GM18507 (cell line): ENCODE measurements at regions not wholly inside any gene's neighbourhood (a gene's known extent, or its start where the extent isn't known, plus 50 kb on each side); places are given as distances from the start of the nearest gene placed in this dataset.
"Not testable (repeated sequence)": the region's sequence is repeated elsewhere in the genome, so short reads cannot be mapped to it uniquely, and the experiment has no call there.

Experiments
- DNase-seq: peaks from one replicate; pipeline ENCODE4 v3.0.0; 2011; ENCODE audit warnings: low read depth; ENCODE audit not compliant: insufficient read length; ENCODE audit errors: extremely low spot score
- FAIRE-seq: peaks from 2 replicates; lab custom pipeline; 2011; peaks lifted over from hg19 to GRCh38; lab: Jason Lieb, UNC

DNA sequence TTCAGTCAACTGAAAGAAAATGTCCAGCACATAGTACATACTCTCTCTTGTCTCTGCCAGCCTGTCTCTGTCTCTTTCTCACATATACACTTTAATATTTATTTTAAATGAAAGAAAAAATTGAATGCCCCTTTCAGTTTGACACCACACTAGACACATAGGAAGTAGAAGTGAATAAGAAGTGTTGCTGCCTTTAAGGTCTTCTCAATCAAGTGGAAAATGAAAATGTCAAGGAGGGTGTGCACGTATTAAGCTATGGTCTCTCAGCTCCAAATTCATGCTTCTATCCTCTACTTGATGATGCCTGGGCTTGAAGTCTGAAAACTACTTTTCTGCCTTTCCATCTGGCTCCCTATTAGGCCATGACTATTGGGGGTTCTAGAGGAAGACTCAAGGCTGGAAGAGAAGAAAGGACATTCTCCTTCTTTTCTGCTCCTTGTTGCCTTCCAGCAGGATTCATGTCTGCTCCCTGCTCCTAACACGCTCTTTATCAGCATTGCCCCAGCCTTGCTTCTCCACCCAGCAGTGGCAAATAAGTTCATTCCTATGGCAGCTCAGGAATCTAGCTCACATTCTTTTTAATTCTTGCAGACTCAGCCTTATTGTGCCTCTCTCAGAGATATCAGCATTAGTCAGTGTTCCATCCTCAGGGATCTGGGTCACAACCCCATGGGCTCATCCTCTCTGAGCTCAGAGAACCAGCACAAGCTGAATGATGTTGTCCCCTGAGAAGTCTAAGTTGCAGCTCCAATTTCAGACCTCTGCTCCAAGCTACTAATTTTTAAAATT lies 609.1 kb upstream of the GRM7 start:
- FAIRE-seq (no peak), DNase-seq (no peak)

DNA sequence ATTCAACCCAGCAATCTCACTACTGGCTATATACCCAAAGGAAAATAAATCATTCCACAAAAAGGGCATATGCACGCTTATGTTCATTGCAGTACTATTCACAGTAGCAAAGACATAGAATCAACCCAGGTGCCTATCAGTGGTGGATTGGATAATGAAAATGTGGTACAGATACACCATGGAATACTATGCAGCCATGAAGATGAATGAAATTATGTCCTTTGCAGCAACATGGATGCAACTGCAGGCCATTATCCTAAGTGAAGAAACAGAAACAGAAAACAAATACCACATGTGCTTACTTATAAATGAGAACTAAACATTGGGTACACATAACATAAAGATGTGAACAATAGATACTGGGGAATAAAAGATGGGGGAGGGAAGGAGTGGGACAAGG lies 606.4 kb upstream of the GRM7 start:
- DNase-seq (no peak), FAIRE-seq (no peak)

DNA sequence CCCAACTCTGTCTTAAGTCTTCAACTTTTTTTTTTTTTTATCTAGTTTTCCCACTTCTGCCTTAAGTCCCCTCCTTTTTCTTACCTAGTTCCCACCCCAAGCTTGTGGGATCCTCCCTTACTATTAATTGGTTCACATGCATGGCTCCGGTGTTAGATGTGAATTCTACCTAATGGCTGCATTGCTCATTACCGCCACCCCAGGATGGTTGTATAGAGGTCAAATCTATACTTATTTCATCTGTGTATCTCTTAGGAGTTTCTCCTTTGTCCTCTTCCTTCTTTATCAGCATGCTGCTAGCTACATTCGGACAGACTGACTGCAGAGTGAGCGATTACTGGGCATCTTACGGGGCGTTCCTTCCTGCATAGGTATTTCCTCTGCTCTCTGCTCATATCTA lies 605.7 kb upstream of the GRM7 start:
- FAIRE-seq (no peak), DNase-seq (no peak)

DNA sequence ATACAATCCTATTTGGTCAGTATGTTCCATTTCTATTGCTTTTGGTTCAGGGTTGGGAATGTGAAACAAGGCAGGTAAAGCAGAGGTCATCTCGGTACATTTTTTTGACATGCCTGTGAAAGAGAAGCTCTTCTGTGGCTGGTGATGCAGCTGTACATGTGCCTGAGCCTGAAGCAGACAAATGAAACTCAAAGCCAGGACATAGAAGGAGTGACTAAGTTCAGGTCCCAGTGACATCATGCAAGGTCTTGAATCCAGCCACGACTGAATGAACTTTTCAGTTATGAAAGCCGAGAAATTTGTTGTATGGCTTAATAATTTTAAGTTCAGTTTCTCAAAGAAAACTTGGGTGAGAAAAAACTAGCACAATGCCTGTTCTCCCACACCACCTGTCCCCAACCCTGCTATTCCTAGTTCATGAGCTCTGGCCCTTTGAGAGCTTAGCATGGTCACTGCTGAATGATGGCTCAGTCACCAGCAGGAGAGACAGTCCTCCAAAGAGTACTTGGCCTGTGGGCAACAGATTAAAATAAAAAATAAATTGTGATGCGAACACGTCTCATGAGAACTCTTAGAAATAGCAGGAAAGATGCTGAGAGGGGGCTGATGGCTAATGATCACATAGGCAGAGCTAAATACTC lies 600.2 kb upstream of the GRM7 start:
- FAIRE-seq, result no peak
- no peak for DNase-seq

DNA sequence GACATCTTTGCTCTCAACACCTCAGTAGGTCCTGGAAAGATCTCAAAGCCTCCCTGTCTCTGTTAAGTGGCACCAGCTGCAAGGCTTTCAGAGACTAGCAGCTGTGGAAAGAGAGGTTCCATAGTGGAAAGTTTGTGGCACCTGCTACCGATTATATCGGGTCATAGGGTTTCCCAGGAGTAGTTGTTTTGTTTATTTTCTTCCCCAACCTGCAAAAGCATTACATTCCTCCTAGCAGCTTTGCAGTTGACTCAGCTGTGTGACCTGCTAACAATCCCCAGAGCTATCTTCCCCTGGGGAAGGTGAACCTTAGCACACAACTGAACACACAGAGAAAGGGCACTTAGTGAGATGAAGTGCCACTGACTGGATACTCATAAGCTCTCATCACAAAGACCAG lies 598.9 kb upstream of the GRM7 start:
- FAIRE-seq, result no peak
- no peak for DNase-seq

DNA sequence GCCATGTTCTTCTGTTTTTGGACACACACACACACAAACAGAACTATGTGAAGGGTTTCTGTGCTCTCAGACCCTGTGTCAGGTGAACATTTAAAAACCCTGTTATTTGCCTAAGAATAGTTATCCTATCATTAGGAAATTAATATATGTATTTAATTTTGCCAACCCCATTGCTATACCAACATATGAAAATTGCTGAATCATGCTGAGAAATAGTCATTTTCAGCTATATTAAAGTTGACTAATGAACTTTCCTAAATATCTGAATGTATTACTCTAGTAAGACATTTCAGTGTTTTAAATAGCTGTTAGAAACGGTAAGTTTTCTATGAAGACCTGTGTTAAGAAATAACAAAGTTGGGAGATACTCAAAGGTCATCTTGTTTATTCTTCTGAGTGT lies 596.9 kb upstream of the GRM7 start:
- no peak for DNase-seq

DNA sequence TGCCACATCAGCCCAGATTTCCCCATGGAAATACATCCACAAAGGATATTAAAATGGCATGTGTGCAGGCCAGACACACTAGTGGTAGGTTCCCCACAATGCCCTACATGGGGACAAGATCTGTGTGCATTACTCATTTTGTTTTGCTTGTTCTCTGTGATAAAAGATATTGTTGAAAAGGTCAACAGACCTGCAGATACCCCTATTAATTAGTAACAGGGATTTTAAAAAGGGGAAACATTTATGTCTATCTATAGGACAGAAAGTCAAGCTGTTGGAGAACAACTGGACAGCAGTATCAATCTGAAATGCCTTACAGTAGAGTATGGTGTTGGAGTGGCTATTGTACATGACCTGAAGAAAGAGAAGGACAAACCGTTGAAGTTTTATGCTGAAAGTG lies 596.0 kb upstream of the GRM7 start:
- DNase-seq (no peak), FAIRE-seq (no peak)

More for the DNA sequence above, 596.9 kb upstream of the GRM7 start:
- FAIRE-seq, result no peak

DNA sequence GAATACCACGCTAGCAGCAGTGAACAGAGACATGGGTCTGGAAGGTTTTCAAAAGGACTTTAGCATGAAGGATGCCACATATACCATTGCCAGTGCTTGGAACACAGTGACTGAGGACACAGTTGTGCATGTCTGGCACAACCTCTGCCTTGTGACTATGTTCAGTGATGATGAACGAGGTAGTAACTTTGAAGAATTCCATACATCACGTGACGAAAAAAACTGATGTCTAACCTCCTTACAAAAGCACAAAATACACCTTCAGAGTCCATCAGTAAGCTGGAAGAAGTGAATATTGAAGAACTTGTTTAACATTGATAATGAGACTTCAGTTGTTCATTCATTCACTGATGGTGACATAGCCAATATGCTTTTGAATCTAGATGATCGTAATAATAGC lies 594.8 kb upstream of the GRM7 start:
- FAIRE-seq, result no peak
- no peak for DNase-seq

DNA sequence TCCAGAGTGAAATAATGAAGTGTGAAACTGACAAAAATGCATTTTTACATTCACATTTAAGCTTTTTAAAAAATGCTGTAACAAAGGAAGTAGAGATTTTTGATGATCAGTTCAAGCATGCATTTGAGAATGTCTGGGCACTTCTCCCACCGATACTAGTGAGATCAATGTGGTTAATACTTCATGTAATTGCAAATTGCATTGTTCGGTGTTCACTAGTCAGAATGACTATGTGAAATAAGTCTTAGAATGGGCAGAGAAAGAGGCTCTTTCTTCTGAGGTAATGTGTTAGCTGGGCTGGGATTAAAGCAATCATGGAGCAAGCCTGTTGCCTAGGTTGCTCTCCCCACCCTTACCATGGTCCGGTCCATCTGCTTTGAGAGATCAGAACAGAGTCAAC lies 587.0 kb upstream of the GRM7 start:
- no peak for DNase-seq
- FAIRE-seq, result no peak

DNA sequence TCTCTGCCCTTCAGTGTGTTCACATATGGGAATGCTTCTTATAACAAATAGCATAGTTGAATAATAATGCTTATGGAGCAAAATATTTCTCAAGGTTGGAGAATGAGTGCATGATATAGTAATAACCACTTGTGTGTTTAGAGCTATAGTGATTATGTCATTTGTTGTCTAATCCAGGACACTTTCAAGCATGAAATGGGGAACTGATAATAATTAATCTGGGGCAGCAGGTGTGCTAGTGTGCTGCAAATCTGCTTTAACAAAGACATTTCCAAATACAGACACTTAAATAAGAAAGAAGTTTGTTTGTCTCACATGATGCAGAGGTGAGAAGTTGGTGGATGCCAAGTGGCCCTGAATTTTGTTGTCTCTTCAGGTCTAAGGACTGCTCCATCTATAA lies 579.3 kb upstream of the GRM7 start:
- no peak for FAIRE-seq
- DNase-seq, result no peak

DNA sequence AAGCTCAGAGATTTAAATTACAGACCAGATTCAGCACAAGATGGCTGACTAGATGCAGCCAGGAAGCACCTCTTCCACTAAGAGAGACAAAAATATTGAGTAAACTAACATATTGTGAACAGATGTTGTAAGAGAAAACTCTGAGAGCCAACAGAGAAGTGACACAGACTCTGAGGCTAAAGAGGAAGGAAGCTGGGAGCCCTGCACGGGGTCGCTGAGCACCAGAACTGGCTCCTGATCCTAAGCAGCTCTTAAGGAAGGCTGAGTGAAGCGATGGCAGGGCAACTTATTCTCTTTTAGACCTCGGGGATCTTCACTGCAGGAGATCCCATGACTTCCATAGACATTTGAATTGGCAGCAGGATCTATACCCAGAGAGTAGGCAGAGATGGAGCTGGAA lies 578.0 kb upstream of the GRM7 start:
- DNase-seq, result no peak
- FAIRE-seq, result no peak

DNA sequence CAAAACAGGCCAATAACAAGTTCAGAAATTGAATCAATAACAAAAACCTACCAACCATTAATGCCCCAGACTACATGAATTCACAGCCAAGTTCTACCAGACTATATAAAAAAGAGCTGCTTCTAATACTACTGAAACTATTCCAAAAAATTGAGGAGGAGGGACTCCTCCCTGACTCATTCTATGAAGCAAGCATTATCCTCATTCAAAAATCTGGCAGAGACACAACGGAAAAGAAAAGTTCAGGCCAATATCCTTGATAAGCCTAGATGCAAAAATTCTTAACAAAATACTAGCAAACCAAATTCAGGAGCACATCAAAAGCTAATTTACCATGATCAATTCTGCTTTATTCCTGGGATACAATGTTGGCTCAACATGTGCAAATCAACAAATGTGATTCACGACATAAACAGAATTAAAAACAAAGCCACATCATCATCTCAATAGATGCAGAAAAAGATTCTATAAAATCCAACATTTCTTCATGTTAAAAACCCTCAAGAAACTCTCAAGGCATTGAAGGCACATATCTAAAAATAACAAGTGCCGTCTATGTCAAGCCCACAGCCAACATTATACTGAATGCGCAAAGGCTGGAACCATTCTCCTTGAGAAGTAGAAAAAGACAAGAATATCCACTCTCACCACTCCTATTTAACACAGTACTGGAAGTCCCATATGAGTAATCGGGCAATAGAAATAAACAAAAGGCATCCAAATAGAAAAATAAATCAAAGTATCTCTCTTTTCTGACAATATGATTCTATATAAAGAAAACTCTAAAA lies 573.6 kb upstream of the GRM7 start:
- DNase-seq (no peak), FAIRE-seq (no peak)

DNA sequence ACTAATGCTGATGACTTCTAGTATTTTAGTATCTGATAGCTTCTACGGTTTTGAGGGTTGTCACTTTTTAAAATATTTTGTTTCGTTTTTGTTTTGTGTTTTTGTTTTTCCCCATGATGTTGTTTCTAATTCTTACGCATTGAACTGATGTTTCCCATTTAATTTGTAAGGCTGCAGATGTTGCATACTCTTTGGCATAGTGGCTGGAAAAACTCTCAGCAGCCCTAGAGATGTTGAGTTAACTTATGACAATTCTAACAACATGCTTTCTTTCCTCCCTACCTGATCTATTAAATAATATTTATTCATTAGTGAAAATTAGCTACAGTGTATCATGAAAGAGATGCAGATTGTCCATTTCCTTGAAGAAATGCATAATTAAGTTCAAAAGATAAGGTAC lies 559.3 kb upstream of the GRM7 start:
- DNase-seq (no peak), FAIRE-seq (no peak)

DNA sequence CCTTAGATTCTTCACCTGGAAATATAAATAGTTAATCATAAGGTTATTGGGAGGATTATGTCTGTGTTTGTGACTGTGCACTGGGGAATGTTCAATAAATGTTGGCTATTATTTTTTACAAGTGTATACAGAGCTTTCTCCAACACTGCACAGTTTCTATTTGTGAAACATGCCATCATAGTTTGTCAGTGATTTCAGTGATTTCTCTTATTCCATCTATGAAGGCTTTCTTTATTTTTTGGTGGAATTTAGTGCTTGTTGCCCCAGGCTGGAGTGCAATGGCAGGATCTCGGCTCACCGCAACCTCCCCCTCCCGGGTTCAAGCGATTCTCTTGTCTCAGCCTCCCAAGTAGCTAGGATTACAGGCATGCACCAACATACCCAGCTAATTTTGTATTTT lies 545.0 kb upstream of the GRM7 start:
- FAIRE-seq (no peak), DNase-seq (no peak)

DNA sequence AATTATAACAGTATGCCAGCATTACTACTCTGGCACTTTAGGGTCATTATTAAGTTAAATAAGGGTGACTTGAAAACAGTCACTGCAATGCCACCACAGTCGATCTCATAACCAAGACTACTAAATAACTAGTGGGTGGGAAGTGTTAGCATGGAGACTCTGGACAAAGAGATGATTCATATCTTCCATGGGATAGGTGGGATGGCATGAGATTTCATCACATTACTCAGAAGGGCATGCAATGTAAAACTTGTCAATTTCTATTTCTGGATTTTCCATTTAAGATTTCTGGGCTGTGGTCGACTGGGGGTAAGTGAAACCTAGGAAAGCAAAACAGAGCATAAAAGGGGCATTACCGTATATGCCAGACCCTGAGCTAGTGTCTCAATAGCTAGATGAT lies 538.9 kb upstream of the GRM7 start:
- DNase-seq (no peak), FAIRE-seq (no peak)

DNA sequence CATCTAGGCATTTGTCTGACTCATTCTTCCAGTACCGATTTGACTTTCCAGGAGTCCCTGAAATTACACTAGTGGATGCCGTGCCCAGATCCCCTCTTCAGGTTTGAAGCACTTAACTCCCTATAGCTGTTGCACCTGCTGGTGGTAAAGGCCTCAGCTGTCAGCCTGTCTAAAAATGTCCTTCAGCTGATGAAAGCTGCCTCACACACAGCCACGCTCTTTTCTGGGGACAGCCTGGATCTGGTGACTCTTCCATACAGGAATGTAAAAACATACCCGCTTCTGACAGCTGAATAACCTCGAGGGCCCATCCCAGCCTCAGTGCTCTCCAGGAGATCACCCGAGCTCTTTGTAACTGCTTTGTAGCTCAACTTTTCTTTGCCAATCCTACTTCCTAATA lies 534.1 kb upstream of the GRM7 start:
- no peak for FAIRE-seq
- DNase-seq, result no peak

DNA sequence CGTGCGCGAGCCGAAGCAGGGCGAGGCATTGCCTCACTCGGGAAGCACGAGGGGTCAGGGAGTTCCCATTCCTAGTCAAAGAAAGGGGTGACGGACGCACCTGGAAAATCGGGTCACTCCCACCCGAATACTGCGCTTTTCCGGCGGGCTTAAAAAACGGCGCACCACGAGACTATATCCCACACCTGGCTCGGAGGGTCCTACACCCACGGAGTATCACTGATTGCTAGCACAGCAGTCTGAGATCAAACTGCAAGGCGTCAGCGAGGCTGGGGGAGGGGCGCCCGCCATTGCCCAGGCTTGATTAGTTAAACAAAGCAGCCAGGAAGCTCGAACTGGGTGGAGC lies 520.0 kb upstream of the GRM7 start:
- FAIRE-seq, DNase-seq: not testable (repeated sequence)

DNA sequence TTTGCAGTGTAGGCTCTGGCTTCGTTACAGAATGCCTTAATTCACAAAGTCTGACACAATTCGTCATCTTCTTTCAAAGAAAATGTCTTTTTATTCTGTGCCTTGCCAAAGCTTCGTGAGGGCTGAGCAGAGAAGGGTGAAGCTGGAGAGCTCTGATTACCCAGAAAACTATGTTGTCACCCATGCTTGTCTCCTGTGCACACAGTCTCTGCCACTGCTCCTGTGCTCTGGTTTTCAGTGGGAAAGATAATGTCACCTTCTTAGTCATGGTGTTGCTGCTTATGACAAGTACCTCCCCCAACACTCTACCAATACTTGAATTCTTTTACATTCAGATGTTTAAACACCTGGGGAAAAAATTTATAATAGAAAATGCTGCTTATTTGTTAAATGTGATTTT lies 509.2 kb upstream of the GRM7 start:
- no peak for FAIRE-seq

DNA sequence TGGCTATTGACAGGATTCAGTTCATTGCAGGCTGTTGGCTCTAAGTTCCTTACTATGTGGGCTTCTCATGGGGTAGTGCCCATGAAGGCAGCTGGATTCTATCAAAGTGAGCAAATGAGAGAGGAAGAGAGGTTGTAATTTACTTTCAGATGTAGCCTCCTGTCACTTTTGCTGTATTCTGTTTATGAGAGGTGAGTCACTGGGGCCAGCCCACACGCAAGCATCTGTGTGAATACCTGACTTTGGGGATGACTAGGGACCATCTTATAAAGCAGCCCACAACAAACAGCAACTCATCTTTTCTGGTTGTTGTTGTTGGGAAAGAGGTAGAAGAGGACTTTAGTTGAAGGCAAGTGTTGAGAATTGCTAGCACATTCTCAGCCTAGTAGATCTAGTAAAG lies 506.3 kb upstream of the GRM7 start:
- no peak for DNase-seq
- no peak for FAIRE-seq

More for the DNA sequence above, 509.2 kb upstream of the GRM7 start:
- DNase-seq, result no peak

DNA sequence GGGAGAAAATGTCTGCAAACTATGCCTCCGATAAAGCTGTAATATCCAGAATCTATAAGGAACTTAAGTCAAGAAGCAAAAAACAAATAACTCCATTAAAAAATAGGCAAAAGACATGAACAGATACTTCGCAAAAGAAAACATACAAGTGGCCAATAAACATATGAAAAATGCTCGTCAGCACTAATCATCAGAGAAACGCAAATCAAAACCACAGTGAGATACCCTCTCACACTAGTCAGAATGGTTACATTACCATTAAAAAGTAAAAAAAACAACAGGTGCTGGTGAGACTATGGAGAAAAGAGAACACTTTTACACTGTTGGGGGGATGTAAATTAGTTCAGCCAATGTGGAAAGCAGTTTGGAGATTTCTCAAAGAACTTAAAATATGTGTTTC lies 498.5 kb upstream of the GRM7 start:
- DNase-seq (no peak), FAIRE-seq (no peak)

DNA sequence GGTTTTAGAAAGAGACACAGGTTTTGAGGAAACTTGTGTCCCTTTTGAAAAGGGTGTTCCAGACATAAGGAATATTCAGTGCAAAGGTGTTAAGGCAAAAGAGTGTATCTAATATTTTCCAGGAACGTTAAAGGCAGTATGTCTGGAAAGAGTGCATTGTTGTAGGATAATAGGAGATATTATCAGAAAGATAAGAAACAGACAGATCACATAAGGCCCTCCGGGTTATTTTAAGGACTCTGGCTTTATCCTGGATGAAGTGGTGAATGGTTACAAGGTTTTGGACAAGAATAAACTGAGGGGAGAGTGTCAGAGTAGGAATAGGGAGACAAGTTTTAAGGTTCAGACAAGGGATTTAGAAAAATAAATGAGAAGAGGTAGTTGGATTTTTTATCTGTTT lies 493.7 kb upstream of the GRM7 start:
- DNase-seq (no peak), FAIRE-seq (no peak)
